ENCODE measurements at regions not wholly inside any gene's neighbourhood (a gene's known extent, or its start where the extent isn't known, plus 50 kb on each side); places are given as distances from the start of the nearest gene placed in this dataset.
A peak's percentile ranks its signal among the peaks of the same experiment; 100 is the strongest.
"Not testable (repeated sequence)": the region's sequence is repeated elsewhere in the genome, so short reads cannot be mapped to it uniquely, and the experiment has no call there.

GRCh38 chr9:67284299-67284698 lies 291.9 kb upstream of the SPATA31A3 start:
- intact Hi-C loops (cut with DNase I); ATAC-seq: not testable (repeated sequence)
- no CpG with 5 or more reads among the region's 6 CpGs for WGBS, 2 donors

GRCh38 chr9:67281574-67281973 lies 289.2 kb upstream of the SPATA31A3 start:
- intact Hi-C loops (cut with DNase I); H3K9me3 ChIP-seq; H3K27ac ChIP-seq; H3K27me3 ChIP-seq; H3K36me3 ChIP-seq; DNase-seq; H3K4me1 ChIP-seq; H3K4me3 ChIP-seq; ATAC-seq: not testable (repeated sequence)
- WGBS, 2 donors: no CpG with 5 or more reads among the region's 4 CpGs

More at GRCh38 chr9:67284299-67284698, 291.9 kb upstream of the SPATA31A3 start:
- not testable (repeated sequence) for H3K36me3 ChIP-seq, H3K27ac ChIP-seq, H3K4me3 ChIP-seq, H3K9me3 ChIP-seq, H3K27me3 ChIP-seq, H3K4me1 ChIP-seq, DNase-seq

- intact Hi-C loops (cut with DNase I); H3K36me3 ChIP-seq; H3K4me1 ChIP-seq; H3K27me3 ChIP-seq; ATAC-seq; H3K9me3 ChIP-seq; H3K27ac ChIP-seq; H3K4me3 ChIP-seq; DNase-seq: not testable (repeated sequence)
- WGBS, 2 donors: no CpG with 5 or more reads among the region's 1 CpG
Observed at GRCh38 chr9:67269692-67270091, 277.3 kb upstream of the SPATA31A3 start.

DNA sequence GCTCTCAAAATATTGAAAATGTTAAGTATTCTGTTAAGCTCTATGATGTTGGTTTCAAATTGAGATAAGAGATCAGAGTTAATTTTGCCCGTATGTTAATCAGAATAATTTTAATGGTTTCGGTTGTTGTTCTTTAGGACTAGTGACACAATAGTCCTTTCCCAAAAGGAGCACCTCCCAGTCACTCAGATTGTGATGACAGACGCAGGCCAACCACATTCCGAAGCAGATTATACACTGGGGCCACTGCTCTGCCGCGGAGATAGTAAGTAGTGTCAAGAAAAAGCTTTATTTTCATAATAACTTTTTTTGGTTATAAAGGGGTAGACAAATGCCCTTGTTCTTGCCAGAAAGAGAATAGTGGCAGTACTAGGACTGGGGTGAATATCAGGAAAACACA lies 265.5 kb upstream of the SPATA31A3 start:
- H3K9me3 ChIP-seq; H3K36me3 ChIP-seq; H3K4me3 ChIP-seq; DNase-seq; H3K4me1 ChIP-seq; intact Hi-C loops (cut with DNase I); H3K27me3 ChIP-seq; H3K27ac ChIP-seq: not testable (repeated sequence)
- WGBS, 2 donors: no CpG with 5 or more reads among the region's 6 CpGs
- peak in 1 of 8 donors; percentile 61 for ATAC-seq

- H3K4me3 ChIP-seq; H3K4me1 ChIP-seq; intact Hi-C loops (cut with DNase I); H3K36me3 ChIP-seq; H3K27ac ChIP-seq; DNase-seq; H3K27me3 ChIP-seq; ATAC-seq; H3K9me3 ChIP-seq: not testable (repeated sequence)
- WGBS, 2 donors: no CpG with 5 or more reads among the region's 1 CpG
Observed at GRCh38 chr9:67248967-67249366, 256.6 kb upstream of the SPATA31A3 start.

GRCh38 chr9:67212073-67212472 lies 219.7 kb upstream of the SPATA31A3 start:
- intact Hi-C loops (cut with DNase I); H3K4me3 ChIP-seq; H3K27me3 ChIP-seq; H3K27ac ChIP-seq; H3K36me3 ChIP-seq; ATAC-seq; H3K4me1 ChIP-seq; DNase-seq; H3K9me3 ChIP-seq: not testable (repeated sequence)
- WGBS, 2 donors: 92 to 98% methylated on average over 15 of the region's 16 CpGs

DNA sequence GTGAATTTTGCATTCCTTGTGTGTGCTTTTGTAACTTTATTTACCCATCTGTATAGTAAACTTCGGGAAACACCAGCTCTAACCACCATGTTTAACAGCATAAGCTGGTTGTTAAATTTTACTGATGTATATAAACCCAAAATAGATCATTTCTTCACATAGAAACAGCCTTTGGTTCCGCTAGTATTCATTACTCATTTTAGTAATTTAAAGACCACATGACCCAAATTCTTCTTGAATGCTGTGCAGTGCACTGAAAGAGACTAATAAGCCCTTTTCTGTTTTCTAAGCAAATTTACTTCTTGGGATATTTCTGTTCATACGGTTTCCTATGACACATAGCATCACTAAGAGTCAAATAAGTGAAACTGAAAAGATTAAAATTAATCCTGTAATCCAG lies 218.5 kb upstream of the SPATA31A3 start:
- intact Hi-C loops (cut with DNase I); DNase-seq; H3K9me3 ChIP-seq; H3K4me1 ChIP-seq; H3K27me3 ChIP-seq; H3K27ac ChIP-seq; ATAC-seq; H3K4me3 ChIP-seq; H3K36me3 ChIP-seq: not testable (repeated sequence)
- WGBS, 2 donors: 77 to 80% methylated on average over 1 of the region's 3 CpGs

GRCh38 chr9:67208831-67209437 lies 216.6 kb upstream of the SPATA31A3 start:
- H3K9me3 ChIP-seq; H3K4me1 ChIP-seq; DNase-seq; H3K27me3 ChIP-seq; H3K36me3 ChIP-seq; intact Hi-C loops (cut with DNase I); ATAC-seq; H3K4me3 ChIP-seq; H3K27ac ChIP-seq: not testable (repeated sequence)
- WGBS, 2 donors: 87 to 89% methylated on average over 3 of the region's 6 CpGs

- H3K9me3 ChIP-seq; H3K4me3 ChIP-seq; DNase-seq; ATAC-seq; H3K27me3 ChIP-seq; intact Hi-C loops (cut with DNase I); H3K36me3 ChIP-seq; H3K4me1 ChIP-seq; H3K27ac ChIP-seq: not testable (repeated sequence)
- WGBS, 2 donors: 69 to 74% methylated on average over 5 of the region's 7 CpGs
Observed at GRCh38 chr9:67196135-67196534, 203.8 kb upstream of the SPATA31A3 start.

DNA sequence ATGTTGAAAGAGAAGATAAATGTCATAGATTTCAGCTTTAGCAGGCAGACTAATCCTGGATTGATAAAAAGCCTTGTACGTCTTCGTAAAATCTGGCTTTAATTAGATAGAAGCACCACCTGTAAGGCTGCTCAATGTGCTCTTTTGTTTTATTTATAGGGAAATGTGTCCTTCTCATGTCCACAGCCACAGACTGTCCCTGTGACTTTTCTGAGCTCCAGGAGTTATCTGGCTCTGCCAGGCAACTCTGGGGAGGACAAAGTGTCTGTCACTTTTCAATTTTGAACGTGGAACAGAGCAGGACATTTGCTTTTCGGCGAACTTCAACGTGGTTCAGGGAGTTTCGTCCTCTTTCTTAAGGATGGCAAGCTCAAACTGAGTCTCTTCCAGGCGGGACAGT lies 203.0 kb upstream of the SPATA31A3 start:
- not testable (repeated sequence) for DNase-seq
- ATAC-seq: peak in 1 of 8 donors; percentile 66

GRCh38 chr9:67179185-67179584 lies 186.8 kb upstream of the SPATA31A3 start:
- H3K9me3 ChIP-seq; H3K4me3 ChIP-seq; intact Hi-C loops (cut with DNase I); H3K36me3 ChIP-seq; H3K27ac ChIP-seq; H3K27me3 ChIP-seq; H3K4me1 ChIP-seq; ATAC-seq; DNase-seq: not testable (repeated sequence)
- WGBS, 2 donors: 69 to 87% methylated on average over 2 of the region's 2 CpGs

More for the DNA sequence above, 203.0 kb upstream of the SPATA31A3 start:
- 61% methylated on average over 5 of the region's 8 CpGs; no CpG with 5 or more reads in 1 of the 2 donors for WGBS, 2 donors
- H3K4me3 ChIP-seq; intact Hi-C loops (cut with DNase I); H3K27ac ChIP-seq; H3K27me3 ChIP-seq; H3K4me1 ChIP-seq; H3K9me3 ChIP-seq; H3K36me3 ChIP-seq: not testable (repeated sequence)

DNA sequence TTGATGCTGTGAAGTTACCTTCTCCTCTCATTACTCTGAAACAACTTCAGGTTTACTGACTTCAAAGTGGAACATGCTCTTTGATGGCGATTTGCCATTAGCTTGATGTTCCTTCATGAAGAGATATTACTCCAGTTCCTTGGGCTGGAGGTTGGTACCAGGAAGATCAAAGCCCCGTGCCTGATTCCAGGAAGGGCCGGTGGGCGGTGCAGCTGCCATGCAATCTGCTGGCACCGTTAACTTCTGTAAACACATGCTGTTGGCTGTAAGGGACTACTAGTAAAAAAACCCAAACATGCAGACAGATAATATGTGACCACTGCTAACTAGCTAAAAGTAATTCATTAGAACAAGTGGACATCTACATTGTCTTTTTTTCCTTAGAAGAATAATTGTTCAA lies 182.8 kb upstream of the SPATA31A3 start:
- H3K27ac ChIP-seq; H3K4me3 ChIP-seq; H3K4me1 ChIP-seq; DNase-seq; H3K9me3 ChIP-seq; H3K27me3 ChIP-seq; ATAC-seq; intact Hi-C loops (cut with DNase I); H3K36me3 ChIP-seq: not testable (repeated sequence)
- no CpG with 5 or more reads among the region's 5 CpGs for WGBS, 2 donors
